ENCODE measurements at regions not wholly inside any gene's neighbourhood (a gene's known extent, or its start where the extent isn't known, plus 50 kb on each side); places are given as distances from the start of the nearest gene placed in this dataset.

DNA sequence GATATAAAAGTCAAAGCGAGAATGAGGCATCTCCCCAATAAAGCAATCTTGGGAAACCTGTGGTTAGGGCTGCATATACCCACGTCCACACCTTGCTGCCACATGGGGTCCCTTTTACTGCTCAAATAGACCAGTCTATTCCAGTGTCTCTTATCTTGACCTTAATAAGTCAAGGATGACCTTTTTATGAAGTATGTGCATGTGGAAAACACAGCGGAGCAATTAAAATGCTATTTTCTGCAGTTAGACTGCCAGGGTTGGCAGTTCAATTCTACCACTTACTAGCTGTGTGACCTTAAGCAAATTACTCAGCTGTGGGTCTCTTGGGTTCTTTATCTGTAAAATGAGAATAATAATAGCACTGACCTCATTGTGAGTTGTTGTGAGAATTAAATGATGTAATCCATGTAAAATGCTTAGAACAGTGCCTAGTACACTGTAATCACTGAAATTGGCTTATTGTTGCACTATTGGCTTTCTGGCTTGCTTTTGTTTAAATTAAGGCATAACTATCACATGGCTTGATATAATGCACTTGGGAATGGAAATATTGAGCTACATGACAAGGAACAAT, 67.8 kb upstream of the HSPB3 start:
- peaks cover under 1% of the 10 kb centered on the region for H3K9me3 ChIP-seq (replicated peaks)
- TF ChIP-seq CTCF (IDR thresholded peaks at IDR 0.05; ENCODE audit: borderline replicate concordance) = no peak
- H3K4me1 ChIP-seq = peaks cover 30% of the 10 kb centered on the region
- DNase-seq = no peak
- intact Hi-C loops (cut with micrococcal nuclease) = no loop called here
- peak overlapping the region; percentile 65 for H3K27ac ChIP-seq (replicated peaks)
- H3K4me3 ChIP-seq = no peak overlapping the region
- H3K36me3 ChIP-seq = no peaks in the 10 kb centered on the region
- H3K27me3 ChIP-seq (ENCODE audit: low read depth) = no peaks in the 10 kb centered on the region

GRCh38 chr5:54387031-54387430, 68.5 kb upstream of the HSPB3 start:
- intact Hi-C loops (cut with micrococcal nuclease) = no loop called here
- DNase-seq = no peak
- H3K4me1 ChIP-seq = peaks cover 30% of the 10 kb centered on the region
- TF ChIP-seq CTCF (IDR thresholded peaks at IDR 0.05; ENCODE audit: borderline replicate concordance) = no peak
- H3K27me3 ChIP-seq (ENCODE audit: low read depth) = no peaks in the 10 kb centered on the region
- peak overlapping the region; percentile 65 for H3K27ac ChIP-seq (replicated peaks)
- H3K9me3 ChIP-seq (replicated peaks) = no peaks in the 10 kb centered on the region
- H3K4me3 ChIP-seq = no peak overlapping the region
- no peaks in the 10 kb centered on the region for H3K36me3 ChIP-seq

DNA sequence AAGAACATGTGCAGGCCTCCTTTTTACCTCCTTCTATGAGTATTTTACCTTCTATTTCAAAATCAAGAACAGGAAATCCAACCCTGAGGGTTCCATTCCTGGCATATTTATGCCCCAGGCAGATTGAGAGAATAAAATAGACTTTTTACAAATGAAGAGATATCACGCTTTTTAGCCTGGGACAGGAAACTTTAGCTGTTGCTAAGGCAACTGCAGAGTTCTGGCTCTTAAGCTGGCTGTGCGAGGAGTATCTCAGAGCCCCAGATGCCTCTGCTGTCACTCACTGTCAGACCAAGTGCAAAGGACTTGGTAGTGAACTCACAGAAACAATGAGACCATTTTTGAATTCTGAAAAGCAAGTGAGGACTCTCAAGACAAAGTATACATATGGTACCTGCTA, 69.5 kb upstream of the HSPB3 start:
- intact Hi-C loops (cut with micrococcal nuclease) = no loop called here
- Histone ChIP-seq H3K36me3 (no peaks in the 10 kb centered on the region), H3K27me3 (ENCODE audit: low read depth) (no peaks in the 10 kb centered on the region), H3K4me3 (no peak overlapping the region), H3K4me1 (peaks cover 30% of the 10 kb centered on the region), H3K27ac (replicated peaks) (peak overlapping the region; percentile 65), H3K9me3 (replicated peaks) (no peaks in the 10 kb centered on the region)
- no peak for DNase-seq
- TF ChIP-seq CTCF (IDR thresholded peaks at IDR 0.05; ENCODE audit: borderline replicate concordance) = no peak

- no peaks in the 10 kb centered on the region for H3K27me3 ChIP-seq (ENCODE audit: low read depth)
- intact Hi-C loops (cut with micrococcal nuclease) = no loop called here
- no peak for DNase-seq
- H3K27ac ChIP-seq (replicated peaks) = peak overlapping the region; percentile 67
- no peak overlapping the region for H3K4me3 ChIP-seq
- no peaks in the 10 kb centered on the region for H3K9me3 ChIP-seq (replicated peaks)
- peaks cover 26% of the 10 kb centered on the region for H3K4me1 ChIP-seq
- TF ChIP-seq CTCF (IDR thresholded peaks at IDR 0.05; ENCODE audit: borderline replicate concordance) = no peak
- no peaks in the 10 kb centered on the region for H3K36me3 ChIP-seq
These were observed 71.1 kb upstream of the HSPB3 start for GRCh38 chr5:54384356-54384933.

GRCh38 chr5:54383941-54384340, 71.6 kb upstream of the HSPB3 start:
- intact Hi-C loops (cut with micrococcal nuclease) = no loop called here
- Histone ChIP-seq H3K27me3 (ENCODE audit: low read depth) (no peaks in the 10 kb centered on the region), H3K27ac (replicated peaks) (peak overlapping the region; percentile 67), H3K9me3 (replicated peaks) (no peaks in the 10 kb centered on the region), H3K36me3 (no peaks in the 10 kb centered on the region), H3K4me3 (no peak overlapping the region), H3K4me1 (peaks cover 26% of the 10 kb centered on the region)
- TF ChIP-seq CTCF (IDR thresholded peaks at IDR 0.05; ENCODE audit: borderline replicate concordance) = no peak
- no peak for DNase-seq
